Mammary epithelial cell (primary cell): ENCODE measurements at regions not wholly inside any gene's neighbourhood (a gene's known extent, or its start where the extent isn't known, plus 50 kb on each side); places are given as distances from the start of the nearest gene placed in this dataset.

ENCODE experiments used
- CTCF ChIP-seq, 2 donors: IDR thresholded peaks in 1 of 2; conservative IDR thresholded peaks in 1 of 2; 2 replicates each; pipeline ENCODE4 v1.5.1; 2011 to 2012; ENCODE audit warnings: inconsistent platforms in 2 of 2, low read length in 2 of 2, mild to moderate bottlenecking in 2 of 2, control low read depth in 1 of 2, low read depth in 1 of 2; ENCODE audit not compliant: insufficient read depth in 1 of 2; ENCODE audit errors: extremely low read depth in 1 of 2
- EZH2 ChIP-seq: IDR thresholded peaks from 2 replicates; pipeline ENCODE4 v1.6.1; 2012; ENCODE audit warnings: low read length, inconsistent platforms, borderline replicate concordance

- TF ChIP-seq CTCF (conservative IDR thresholded peaks at IDR 0.05 in 1 of 2, IDR thresholded peaks at IDR 0.05 in 1 of 2; ENCODE audit: extremely low read depth in 1 of 2, insufficient read depth in 1 of 2, low read depth in 1 of 2, low read length in 2 of 2) (no peak), EZH2 (no peak)
Measured at GRCh38 chr2:143828763-143829537, 691.0 kb downstream of the ZEB2 start.
